IMR-90 (cell line): ENCODE measurements at regions not wholly inside any gene's neighbourhood (a gene's known extent, or its start where the extent isn't known, plus 50 kb on each side); places are given as distances from the start of the nearest gene placed in this dataset.

ENCODE experiments used
- ATAC-seq: fragments of 200-7000 bp; cut with Tn5 transposase; 2 replicates; pipeline ENCODE4 v1.9.1; 2020; ENCODE audit warnings: low read depth, mild to moderate bottlenecking, moderate library complexity
- BruUV-seq: library from RNA; stranded (reverse); fragments of 400-500 nt; replicated peaks from 2 replicates; lab custom pipeline; 2021; lab: Mats Ljungman, UMichigan
- CTCF ChIA-PET: fragments of 300-600 bp; formaldehyde crosslinking; extraction: SDS; loops from one replicate; lab custom pipeline; 2021; ENCODE audit warnings: antibody characterized with exemption; lab: Yijun Ruan, JAX
- POLR2A ChIA-PET: fragments of 300-600 bp; sonication (Branson Sonifier 250); formaldehyde crosslinking; loops from one replicate; lab custom pipeline; 2022; ENCODE audit warnings: antibody characterized with exemption; ENCODE audit not compliant: unreplicated experiment; lab: Charles Lee
- DNase-seq: peaks from one replicate; pipeline ENCODE4 v3.0.0; 2013
- H2AFZ ChIP-seq: replicated peaks from 2 replicates; pipeline ENCODE3; 2013; ENCODE audit warnings: low read length, mild to moderate bottlenecking; ENCODE audit not compliant: poor library complexity
- H2AK5ac ChIP-seq: 2 replicates; pipeline ENCODE4 v1.6.1; 2013; ENCODE audit warnings: low read depth, low read length, inconsistent platforms
- H2AK9ac ChIP-seq: replicated peaks from 2 replicates; pipeline ENCODE3; 2013; ENCODE audit warnings: mild to moderate bottlenecking, low read depth, low read length, moderate library complexity; ENCODE audit not compliant: poor library complexity
- H2BK120ac ChIP-seq: 2 replicates; pipeline ENCODE4 v1.6.1; 2013; ENCODE audit warnings: low read depth, low read length, inconsistent platforms
- H2BK15ac ChIP-seq: 3 replicates; pipeline ENCODE4 v1.6.1; 2013; ENCODE audit warnings: low read depth, low read length, inconsistent platforms
- H2BK20ac ChIP-seq: 2 replicates; pipeline ENCODE4 v1.6.1; 2013; ENCODE audit warnings: low read depth, mild to moderate bottlenecking, inconsistent platforms, low read length, moderate library complexity
- H2BK5ac ChIP-seq: 2 replicates; pipeline ENCODE4 v1.6.1; 2013; ENCODE audit warnings: mild to moderate bottlenecking, low read depth, low read length, inconsistent platforms; ENCODE audit not compliant: poor library complexity, severe bottlenecking
- H3K14ac ChIP-seq: replicated peaks from 2 replicates; pipeline ENCODE4 v1.6.1; 2013; ENCODE audit warnings: low read depth, low read length, inconsistent platforms
- H3K18ac ChIP-seq: 2 replicates; pipeline ENCODE4 v1.6.1; 2013; ENCODE audit warnings: low read depth, low read length, control low read depth
- H3K23ac ChIP-seq: 2 replicates; pipeline ENCODE4 v1.6.1; 2013; ENCODE audit warnings: low read depth, low read length, inconsistent platforms
- H3K27ac ChIP-seq: 2 replicates; pipeline ENCODE4 v1.5.1; 2013; ENCODE audit warnings: mild to moderate bottlenecking, control low read depth, low read length; ENCODE audit not compliant: insufficient read depth
- H3K27me3 ChIP-seq: 2 replicates; pipeline ENCODE4 v1.6.1; 2013; ENCODE audit warnings: low read length; ENCODE audit not compliant: control insufficient read depth, insufficient read depth
- H3K36me3 ChIP-seq: 2 replicates; pipeline ENCODE4 v1.6.1; 2013; ENCODE audit warnings: low read length, mixed read lengths; ENCODE audit not compliant: control insufficient read depth, insufficient read depth
- H3K4ac ChIP-seq: 2 replicates; pipeline ENCODE4 v1.6.1; 2013; ENCODE audit warnings: low read depth, low read length, inconsistent platforms
- H3K4me1 ChIP-seq: 2 replicates; pipeline ENCODE4 v1.6.1; 2013; ENCODE audit warnings: low read length, mixed read lengths; ENCODE audit not compliant: control insufficient read depth, insufficient read depth
- H3K4me2 ChIP-seq: 2 replicates; pipeline ENCODE4 v1.6.1; 2013; ENCODE audit warnings: low read depth, mild to moderate bottlenecking, control low read depth, low read length, moderate library complexity
- H3K4me3 ChIP-seq: 2 replicates; pipeline ENCODE4 v1.5.1; 2013; ENCODE audit warnings: low read depth, mild to moderate bottlenecking, control low read depth, low read length, moderate library complexity; ENCODE audit not compliant: insufficient read depth
- H3K56ac ChIP-seq: 2 replicates; pipeline ENCODE4 v1.6.1; 2013; ENCODE audit warnings: low read length, inconsistent platforms; ENCODE audit not compliant: insufficient read depth; ENCODE audit errors: extremely low read depth
- H3K79me1 ChIP-seq, 2 experiments: 2 replicates each; pipeline ENCODE4 v1.6.1; 2013; ENCODE audit warnings: low read length in 2 of 2, inconsistent platforms in 1 of 2, low read depth in 1 of 2
- H3K9ac ChIP-seq: 2 replicates; pipeline ENCODE4 v1.6.1; 2013; ENCODE audit warnings: low read depth, low read length, control low read depth
- H3K9me1 ChIP-seq: 2 replicates; pipeline ENCODE4 v1.6.1; 2013; ENCODE audit warnings: low read length, inconsistent platforms; ENCODE audit not compliant: insufficient read depth
- H3K9me3 ChIP-seq: 2 replicates; pipeline ENCODE4 v1.6.1; 2013; ENCODE audit warnings: low read length; ENCODE audit not compliant: control insufficient read depth, insufficient read depth
- H4K20me1 ChIP-seq: 2 replicates; pipeline ENCODE4 v1.6.1; 2013; ENCODE audit warnings: low read length, inconsistent platforms; ENCODE audit not compliant: insufficient read depth
- H4K5ac ChIP-seq: 2 replicates; pipeline ENCODE4 v1.6.1; 2013; ENCODE audit warnings: mild to moderate bottlenecking, low read depth, low read length, control low read depth
- H4K8ac ChIP-seq, 2 experiments: 2 replicates each; pipeline ENCODE4 v1.6.1; 2013; ENCODE audit warnings: low read depth in 2 of 2, low read length in 2 of 2, control low read depth in 1 of 2, inconsistent platforms in 1 of 2
- H4K91ac ChIP-seq: 2 replicates; pipeline ENCODE4 v1.6.1; 2013; ENCODE audit warnings: low read depth, low read length, inconsistent platforms; ENCODE audit not compliant: insufficient read depth
- BHLHE40 ChIP-seq: fragments of 150-350 bp; IDR thresholded peaks from 2 replicates; pipeline ENCODE4 v1.6.1; 2016; ENCODE audit warnings: mild to moderate bottlenecking, low read depth, low read length
- CEBPB ChIP-seq: IDR thresholded peaks from 2 replicates; pipeline ENCODE4 v1.6.1; 2012; ENCODE audit warnings: low read depth, low read length, improper control_type of control experiment
- CHD1 ChIP-seq: IDR thresholded peaks from 2 replicates; pipeline ENCODE4 v1.6.1; 2012; ENCODE audit warnings: low read depth, low read length, improper control_type of control experiment
- FOS ChIP-seq: fragments of 150-350 bp; IDR thresholded peaks from 2 replicates; pipeline ENCODE4 v1.6.1; 2016; ENCODE audit warnings: low read depth, low read length
- MAZ ChIP-seq: IDR thresholded peaks from 2 replicates; pipeline ENCODE4 v1.6.1; 2012; ENCODE audit warnings: low read depth, mild to moderate bottlenecking, low read length, improper control_type of control experiment, moderate library complexity, borderline replicate concordance
- MXI1 ChIP-seq: IDR thresholded peaks from 2 replicates; pipeline ENCODE4 v1.6.1; 2012; ENCODE audit warnings: low read depth, mild to moderate bottlenecking, low read length, moderate library complexity, borderline replicate concordance
- NFE2L2 ChIP-seq: fragments of 150-350 bp; IDR thresholded peaks from 2 replicates; pipeline ENCODE4 v1.6.1; 2016; ENCODE audit warnings: low read depth, mild to moderate bottlenecking, low read length
- POLR2A ChIP-seq: IDR thresholded peaks from 2 replicates; pipeline ENCODE4 v1.6.1; 2012; ENCODE audit warnings: mild to moderate bottlenecking, low read depth, low read length
- RAD21 ChIP-seq: IDR thresholded peaks from 2 replicates; pipeline ENCODE4 v1.6.1; 2012; ENCODE audit warnings: low read length, improper control_type of control experiment
- RCOR1 ChIP-seq: IDR thresholded peaks from 2 replicates; pipeline ENCODE4 v1.6.1; 2012; ENCODE audit warnings: mild to moderate bottlenecking, low read length, improper control_type of control experiment; ENCODE audit not compliant: insufficient replicate concordance
- RFX5 ChIP-seq: IDR thresholded peaks from 2 replicates; pipeline ENCODE4 v1.8.0; 2012; ENCODE audit warnings: low read depth, mild to moderate bottlenecking, low read length, moderate library complexity
- SMC3 ChIP-seq: fragments of 150-350 bp; IDR thresholded peaks from 2 replicates; pipeline ENCODE4 v1.6.1; 2016; ENCODE audit warnings: low read depth, mild to moderate bottlenecking, antibody characterized with exemption, low read length, moderate library complexity
- USF2 ChIP-seq: fragments of 150-350 bp; IDR thresholded peaks from 2 replicates; pipeline ENCODE4 v1.6.1; 2017; ENCODE audit warnings: mild to moderate bottlenecking, antibody characterized with exemption, low read length, low read depth
- WGBS, 2 experiments: methylation state at CpG; one replicate each; pipeline versions ENCODE4 v1.1.5 to v1.1.7; 2013; ENCODE audit warnings: missing lambda C conversion rate in 2 of 2; ENCODE audit not compliant: insufficient read length in 1 of 2; ENCODE audit errors: extremely low coverage in 2 of 2; 5-methylcytosine and 5-hydroxymethylcytosine counted together
- dilution Hi-C: fragments of 300-500 bp; cut with HindIII; formaldehyde crosslinking; loops from one replicate; pipeline ENCODE4 v1.14.3; 2018; ENCODE audit warnings: low sequenced_read_pairs; ENCODE audit not compliant: unreplicated experiment
- in situ Hi-C: fragments of 300-500 bp; cut with MboI; formaldehyde crosslinking; loops from 3 replicates; pipeline ENCODE4 v1.14.3; 2019; ENCODE audit warnings: low sequenced_read_pairs, inconsistent platforms, mixed read lengths
- intact Hi-C: fragments of 100-400 bp; cut with micrococcal nuclease; formaldehyde crosslinking; loops from 2 replicates; pipeline ENCODE4 v1.10.0; 2022
- TF ChIP-seq, protein P1 (sequence below): fragments of 150-350 bp; IDR thresholded peaks from 2 replicates; pipeline ENCODE4 v1.6.1; 2016; ENCODE audit warnings: low read depth, mild to moderate bottlenecking, low read length, moderate library complexity, borderline replicate concordance
- TF ChIP-seq, protein P2 (sequence below): conservative IDR thresholded peaks from 2 replicates; pipeline ENCODE4 v1.5.1; 2012; ENCODE audit warnings: mild to moderate bottlenecking, low read depth, low read length, improper control_type of control experiment

GRCh38 chr7:32175099-32175498, 104.9 kb upstream of the PDE1C start:
- no peak overlapping the region for H3K4ac ChIP-seq
- in situ Hi-C loops (no loop called here), intact Hi-C loops (no loop called here), dilution Hi-C loops (no loop called here)
- no peak overlapping the region for H2BK5ac ChIP-seq
- H3K18ac ChIP-seq = no peak overlapping the region
- no peak overlapping the region for H4K8ac ChIP-seq
- no peak overlapping the region for H3K4me2 ChIP-seq
- H4K91ac ChIP-seq = no peak overlapping the region
- no peaks in the 10 kb centered on the region for H3K9me1 ChIP-seq
- CTCF ChIA-PET = no interaction called here
- no peak overlapping the region for H3K14ac ChIP-seq
- DNase-seq (no peak), ATAC-seq (no peak)
- no peak overlapping the region for H2AK5ac ChIP-seq
- H2AFZ ChIP-seq = no peak overlapping the region
- no TSS peak for BruUV-seq
- no peak overlapping the region for H2BK20ac ChIP-seq
- no peak overlapping the region for H3K27ac ChIP-seq
- H4K20me1 ChIP-seq = no peaks in the 10 kb centered on the region
- no peaks in the 10 kb centered on the region for H3K9me3 ChIP-seq
- no peaks in the 10 kb centered on the region for H3K4me1 ChIP-seq
- H4K5ac ChIP-seq = no peak overlapping the region
- no peaks in the 10 kb centered on the region for H3K36me3 ChIP-seq
- TF ChIP-seq MXI1 (no peak), FOS (no peak), RCOR1 (no peak), BHLHE40 (no peak), MAZ (no peak), USF2 (no peak), CHD1 (no peak), POLR2A (no peak), CEBPB (no peak), RFX5 (no peak), NFE2L2 (no peak), SMC3 (no peak), RAD21 (no peak)
- TF ChIP-seq, protein P1, sequence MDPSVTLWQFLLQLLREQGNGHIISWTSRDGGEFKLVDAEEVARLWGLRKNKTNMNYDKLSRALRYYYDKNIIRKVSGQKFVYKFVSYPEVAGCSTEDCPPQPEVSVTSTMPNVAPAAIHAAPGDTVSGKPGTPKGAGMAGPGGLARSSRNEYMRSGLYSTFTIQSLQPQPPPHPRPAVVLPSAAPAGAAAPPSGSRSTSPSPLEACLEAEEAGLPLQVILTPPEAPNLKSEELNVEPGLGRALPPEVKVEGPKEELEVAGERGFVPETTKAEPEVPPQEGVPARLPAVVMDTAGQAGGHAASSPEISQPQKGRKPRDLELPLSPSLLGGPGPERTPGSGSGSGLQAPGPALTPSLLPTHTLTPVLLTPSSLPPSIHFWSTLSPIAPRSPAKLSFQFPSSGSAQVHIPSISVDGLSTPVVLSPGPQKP = no peak
- TF ChIP-seq, protein P2, sequence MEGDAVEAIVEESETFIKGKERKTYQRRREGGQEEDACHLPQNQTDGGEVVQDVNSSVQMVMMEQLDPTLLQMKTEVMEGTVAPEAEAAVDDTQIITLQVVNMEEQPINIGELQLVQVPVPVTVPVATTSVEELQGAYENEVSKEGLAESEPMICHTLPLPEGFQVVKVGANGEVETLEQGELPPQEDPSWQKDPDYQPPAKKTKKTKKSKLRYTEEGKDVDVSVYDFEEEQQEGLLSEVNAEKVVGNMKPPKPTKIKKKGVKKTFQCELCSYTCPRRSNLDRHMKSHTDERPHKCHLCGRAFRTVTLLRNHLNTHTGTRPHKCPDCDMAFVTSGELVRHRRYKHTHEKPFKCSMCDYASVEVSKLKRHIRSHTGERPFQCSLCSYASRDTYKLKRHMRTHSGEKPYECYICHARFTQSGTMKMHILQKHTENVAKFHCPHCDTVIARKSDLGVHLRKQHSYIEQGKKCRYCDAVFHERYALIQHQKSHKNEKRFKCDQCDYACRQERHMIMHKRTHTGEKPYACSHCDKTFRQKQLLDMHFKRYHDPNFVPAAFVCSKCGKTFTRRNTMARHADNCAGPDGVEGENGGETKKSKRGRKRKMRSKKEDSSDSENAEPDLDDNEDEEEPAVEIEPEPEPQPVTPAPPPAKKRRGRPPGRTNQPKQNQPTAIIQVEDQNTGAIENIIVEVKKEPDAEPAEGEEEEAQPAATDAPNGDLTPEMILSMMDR = no peak
- no peak overlapping the region for H3K23ac ChIP-seq
- H3K4me3 ChIP-seq = no peak overlapping the region
- H2BK15ac ChIP-seq = no peak overlapping the region
- H2BK120ac ChIP-seq = no peak overlapping the region
- POLR2A ChIA-PET = no interaction called here
- H3K56ac ChIP-seq = no peak overlapping the region
- no CpG with 5 or more reads among the region's 2 CpGs for WGBS, 2 experiments
- H3K27me3 ChIP-seq = no peaks in the 10 kb centered on the region
- no peak overlapping the region for H3K9ac ChIP-seq
- no peaks in the 10 kb centered on the region for H3K79me1 ChIP-seq
- no peak overlapping the region for H2AK9ac ChIP-seq
